WTC11 (cell line): ENCODE measurements at regions not wholly inside any gene's neighbourhood (a gene's known extent, or its start where the extent isn't known, plus 50 kb on each side); places are given as distances from the start of the nearest gene placed in this dataset.

Experiments used
- AFF4 ChIP-seq: sonication (generic); formaldehyde crosslinking; IDR thresholded peaks from 2 replicates; pipeline ENCODE4 v1.8.1; 2023; ENCODE audit warnings: mild to moderate bottlenecking, missing genetic modification reagents, borderline replicate concordance
- ATF1 ChIP-seq: sonication (generic); formaldehyde crosslinking; IDR thresholded peaks from 2 replicates; pipeline ENCODE4 v1.8.1; 2023; ENCODE audit warnings: mild to moderate bottlenecking, moderate library complexity, missing genetic modification reagents
- ELF4 ChIP-seq: sonication (generic); formaldehyde crosslinking; IDR thresholded peaks from 2 replicates; pipeline ENCODE4 v1.8.1; 2022; ENCODE audit warnings: low read depth, mild to moderate bottlenecking, moderate library complexity, missing genetic modification reagents
- JUN ChIP-seq: sonication (generic); formaldehyde crosslinking; IDR thresholded peaks from 2 replicates; pipeline ENCODE4 v1.8.0; 2023; ENCODE audit warnings: mild to moderate bottlenecking, missing genetic modification reagents
- MYBL2 ChIP-seq: sonication (generic); formaldehyde crosslinking; IDR thresholded peaks from 2 replicates; pipeline ENCODE4 v1.8.1; 2023; ENCODE audit warnings: mild to moderate bottlenecking, moderate library complexity, missing genetic modification reagents
- NR3C1 ChIP-seq: sonication (generic); formaldehyde crosslinking; conservative IDR thresholded peaks from 2 replicates; pipeline ENCODE4 v1.8.1; 2023; ENCODE audit warnings: low read depth, mild to moderate bottlenecking, missing genetic modification reagents
- PRRX2 ChIP-seq: fragments of 250-450 bp; sonication (Bioruptor Pico); IDR thresholded peaks from 2 replicates; pipeline ENCODE4 v1.8.0; 2021; ENCODE audit warnings: mild to moderate bottlenecking
- RELA ChIP-seq: sonication (generic); formaldehyde crosslinking; IDR thresholded peaks from 2 replicates; pipeline ENCODE4 v1.8.1; 2022; ENCODE audit warnings: missing genetic modification reagents, mild to moderate bottlenecking, borderline replicate concordance
- ZNF121 ChIP-seq: sonication (generic); formaldehyde crosslinking; IDR thresholded peaks from 2 replicates; pipeline ENCODE4 v1.8.0; 2023; ENCODE audit warnings: missing genetic modification reagents
- ZNF263 ChIP-seq: sonication (generic); formaldehyde crosslinking; IDR thresholded peaks from 2 replicates; pipeline ENCODE4 v1.8.1; 2022; ENCODE audit warnings: low read depth, mild to moderate bottlenecking, moderate library complexity, missing genetic modification reagents
- ZNF423 ChIP-seq: fragments of 250-450 bp; sonication (Bioruptor Pico); IDR thresholded peaks from 2 replicates; pipeline ENCODE4 v2.1.2; 2022; ENCODE audit warnings: mild to moderate bottlenecking, moderate library complexity
- TF ChIP-seq, protein P1 (sequence below): fragments of 200-600 bp; IDR thresholded peaks from 2 replicates; pipeline ENCODE4 v1.8.0; 2022; ENCODE audit warnings: antibody characterized with exemption

DNA sequence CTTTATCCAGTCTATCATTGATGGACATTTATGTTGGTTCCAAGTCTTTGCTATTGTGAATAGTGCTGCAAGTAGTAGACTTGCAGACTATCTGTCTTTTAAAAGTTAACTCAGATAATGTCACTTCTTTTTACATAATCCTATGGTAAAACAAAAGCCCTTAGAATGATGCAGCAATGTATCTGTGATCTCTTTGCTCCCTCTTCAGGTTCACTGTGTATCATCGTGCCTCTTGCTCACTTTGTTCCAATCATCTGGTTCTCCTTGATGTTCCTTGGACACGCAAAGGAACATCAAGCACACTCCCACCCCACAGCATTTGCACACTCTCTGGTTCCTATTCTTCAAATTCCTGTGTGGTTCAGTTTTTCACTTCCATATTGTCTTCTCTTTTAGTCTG, 472.5 kb upstream of the ZNF804A start:
- TF ChIP-seq ZNF423 (no peak), AFF4 (CRISPR knock-in tag) (no peak), ATF1 (CRISPR knock-in tag) (no peak), JUN (CRISPR knock-in tag) (no peak), ELF4 (CRISPR knock-in tag) (no peak), NR3C1 (CRISPR knock-in tag) (no peak), ZNF263 (no peak), PRRX2 (CRISPR knock-in tag) (no peak), RELA (CRISPR knock-in tag) (no peak), ZNF121 (CRISPR knock-in tag) (no peak), MYBL2 (CRISPR knock-in tag) (no peak)
- TF ChIP-seq, protein P1, sequence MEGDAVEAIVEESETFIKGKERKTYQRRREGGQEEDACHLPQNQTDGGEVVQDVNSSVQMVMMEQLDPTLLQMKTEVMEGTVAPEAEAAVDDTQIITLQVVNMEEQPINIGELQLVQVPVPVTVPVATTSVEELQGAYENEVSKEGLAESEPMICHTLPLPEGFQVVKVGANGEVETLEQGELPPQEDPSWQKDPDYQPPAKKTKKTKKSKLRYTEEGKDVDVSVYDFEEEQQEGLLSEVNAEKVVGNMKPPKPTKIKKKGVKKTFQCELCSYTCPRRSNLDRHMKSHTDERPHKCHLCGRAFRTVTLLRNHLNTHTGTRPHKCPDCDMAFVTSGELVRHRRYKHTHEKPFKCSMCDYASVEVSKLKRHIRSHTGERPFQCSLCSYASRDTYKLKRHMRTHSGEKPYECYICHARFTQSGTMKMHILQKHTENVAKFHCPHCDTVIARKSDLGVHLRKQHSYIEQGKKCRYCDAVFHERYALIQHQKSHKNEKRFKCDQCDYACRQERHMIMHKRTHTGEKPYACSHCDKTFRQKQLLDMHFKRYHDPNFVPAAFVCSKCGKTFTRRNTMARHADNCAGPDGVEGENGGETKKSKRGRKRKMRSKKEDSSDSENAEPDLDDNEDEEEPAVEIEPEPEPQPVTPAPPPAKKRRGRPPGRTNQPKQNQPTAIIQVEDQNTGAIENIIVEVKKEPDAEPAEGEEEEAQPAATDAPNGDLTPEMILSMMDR = no peak
